ENCODE measurements at regions not wholly inside any gene's neighbourhood (a gene's known extent, or its start where the extent isn't known, plus 50 kb on each side); places are given as distances from the start of the nearest gene placed in this dataset.
A peak's percentile ranks its signal among the peaks of the same experiment; 100 is the strongest.

DNA sequence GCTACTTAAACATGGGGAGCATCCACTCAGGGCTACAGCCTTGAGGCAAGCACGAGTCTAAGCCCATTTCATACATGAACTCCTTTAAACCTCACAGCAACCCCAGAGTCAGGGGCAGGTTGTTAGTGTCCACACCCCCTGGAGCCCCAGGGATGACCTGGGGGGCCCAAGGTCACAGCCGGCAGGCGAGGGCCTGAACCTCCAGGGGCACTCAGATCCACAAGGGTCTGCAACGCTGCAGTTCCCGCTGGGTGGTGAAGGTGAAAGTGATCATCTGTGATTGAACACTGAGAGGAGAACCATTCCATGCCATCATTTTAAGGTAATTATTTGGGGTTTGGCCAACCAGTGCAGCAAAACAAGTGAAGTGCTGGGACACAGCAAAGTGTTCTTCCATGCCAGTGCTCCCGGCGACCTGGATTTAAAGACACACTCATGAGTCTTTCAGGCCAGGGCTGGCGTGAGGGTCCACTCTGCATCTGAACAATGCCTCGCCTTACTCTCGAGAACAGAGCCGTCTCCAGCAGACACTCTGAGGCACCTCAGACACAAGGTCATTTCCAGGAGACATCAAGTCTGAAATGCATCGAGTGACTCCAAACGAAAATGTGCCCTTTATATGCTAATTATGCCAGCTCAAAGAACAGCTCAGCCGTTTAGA is 61.6 kb upstream of the SNTG2 start:
- ATAC-seq (no peak), DNase-seq (ENCODE audit: low spot score) (no peak)
- H3K4me2 ChIP-seq, result 0 out of 2 replicates have a peak overlapping the region, but pooled peaks have one; percentile 14
- Mint-ChIP-seq H3K27ac (no peak overlapping the region), H3K9me3 (peaks cover 2% of the 10 kb centered on the region; the same call in 1 of the 3 replicates), H3K27me3 (ENCODE audit: insufficient read depth, low read depth, poor library complexity) (peaks cover 31% of the 10 kb centered on the region), H3K36me3 (ENCODE audit: low read depth) (no peaks in the 10 kb centered on the region; the same call in 2 of the 3 replicates), H3K4me3 (no peak overlapping the region), H3K4me1 (peaks cover 69% of the 10 kb centered on the region)
- H3K4me1 ChIP-seq (ENCODE audit: insufficient read depth), result peaks cover 28% of the 10 kb centered on the region
- no peaks in the 10 kb centered on the region for H3K9me2 ChIP-seq (ENCODE audit: insufficient read depth)
- H3K4me3 ChIP-seq, result no peak overlapping the region
- no peaks in the 10 kb centered on the region for H3F3A ChIP-seq (replicated peaks; ENCODE audit: low read depth)
- no peaks in the 10 kb centered on the region for H3K36me3 ChIP-seq (ENCODE audit: insufficient read depth)
- no peaks in the 10 kb centered on the region for H4K20me1 ChIP-seq (replicated peaks; ENCODE audit: insufficient read depth)
- H3K79me2 ChIP-seq (replicated peaks; ENCODE audit: insufficient read depth), result no peaks in the 10 kb centered on the region
- no peak overlapping the region for H2AFZ ChIP-seq
- no peak overlapping the region for H3K27ac ChIP-seq (ENCODE audit: low read depth)
- TF ChIP-seq EZH2 (IDR thresholded peaks at IDR 0.05; ENCODE audit: low read depth, unreplicated experiment) (no peak), STAT1 (IDR thresholded peaks at IDR 0.05; ENCODE audit: unreplicated experiment) (no peak), JUNB (IDR thresholded peaks at IDR 0.05; ENCODE audit: unreplicated experiment) (no peak), EZH2phosphoT487 (IDR thresholded peaks at IDR 0.05; ENCODE audit: unreplicated experiment) (no peak), ZNF331 (CRISPR knock-in tag; IDR thresholded peaks at IDR 0.05; ENCODE audit: low read depth) (no peak), ZNF114 (CRISPR knock-in tag; IDR thresholded peaks at IDR 0.05) (no peak), NANOG (IDR thresholded peaks at IDR 0.05; ENCODE audit: borderline replicate concordance) (no peak), CREB1 (CRISPR knock-in tag; IDR thresholded peaks at IDR 0.05; ENCODE audit: low read depth) (no peak), POLR2AphosphoS5 (IDR thresholded peaks at IDR 0.05; ENCODE audit: low read depth) (no peak)
- TF ChIP-seq, protein P1, sequence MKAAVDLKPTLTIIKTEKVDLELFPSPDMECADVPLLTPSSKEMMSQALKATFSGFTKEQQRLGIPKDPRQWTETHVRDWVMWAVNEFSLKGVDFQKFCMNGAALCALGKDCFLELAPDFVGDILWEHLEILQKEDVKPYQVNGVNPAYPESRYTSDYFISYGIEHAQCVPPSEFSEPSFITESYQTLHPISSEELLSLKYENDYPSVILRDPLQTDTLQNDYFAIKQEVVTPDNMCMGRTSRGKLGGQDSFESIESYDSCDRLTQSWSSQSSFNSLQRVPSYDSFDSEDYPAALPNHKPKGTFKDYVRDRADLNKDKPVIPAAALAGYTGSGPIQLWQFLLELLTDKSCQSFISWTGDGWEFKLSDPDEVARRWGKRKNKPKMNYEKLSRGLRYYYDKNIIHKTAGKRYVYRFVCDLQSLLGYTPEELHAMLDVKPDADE (IDR thresholded peaks at IDR 0.05), result no peak
- TF ChIP-seq, protein P2, sequence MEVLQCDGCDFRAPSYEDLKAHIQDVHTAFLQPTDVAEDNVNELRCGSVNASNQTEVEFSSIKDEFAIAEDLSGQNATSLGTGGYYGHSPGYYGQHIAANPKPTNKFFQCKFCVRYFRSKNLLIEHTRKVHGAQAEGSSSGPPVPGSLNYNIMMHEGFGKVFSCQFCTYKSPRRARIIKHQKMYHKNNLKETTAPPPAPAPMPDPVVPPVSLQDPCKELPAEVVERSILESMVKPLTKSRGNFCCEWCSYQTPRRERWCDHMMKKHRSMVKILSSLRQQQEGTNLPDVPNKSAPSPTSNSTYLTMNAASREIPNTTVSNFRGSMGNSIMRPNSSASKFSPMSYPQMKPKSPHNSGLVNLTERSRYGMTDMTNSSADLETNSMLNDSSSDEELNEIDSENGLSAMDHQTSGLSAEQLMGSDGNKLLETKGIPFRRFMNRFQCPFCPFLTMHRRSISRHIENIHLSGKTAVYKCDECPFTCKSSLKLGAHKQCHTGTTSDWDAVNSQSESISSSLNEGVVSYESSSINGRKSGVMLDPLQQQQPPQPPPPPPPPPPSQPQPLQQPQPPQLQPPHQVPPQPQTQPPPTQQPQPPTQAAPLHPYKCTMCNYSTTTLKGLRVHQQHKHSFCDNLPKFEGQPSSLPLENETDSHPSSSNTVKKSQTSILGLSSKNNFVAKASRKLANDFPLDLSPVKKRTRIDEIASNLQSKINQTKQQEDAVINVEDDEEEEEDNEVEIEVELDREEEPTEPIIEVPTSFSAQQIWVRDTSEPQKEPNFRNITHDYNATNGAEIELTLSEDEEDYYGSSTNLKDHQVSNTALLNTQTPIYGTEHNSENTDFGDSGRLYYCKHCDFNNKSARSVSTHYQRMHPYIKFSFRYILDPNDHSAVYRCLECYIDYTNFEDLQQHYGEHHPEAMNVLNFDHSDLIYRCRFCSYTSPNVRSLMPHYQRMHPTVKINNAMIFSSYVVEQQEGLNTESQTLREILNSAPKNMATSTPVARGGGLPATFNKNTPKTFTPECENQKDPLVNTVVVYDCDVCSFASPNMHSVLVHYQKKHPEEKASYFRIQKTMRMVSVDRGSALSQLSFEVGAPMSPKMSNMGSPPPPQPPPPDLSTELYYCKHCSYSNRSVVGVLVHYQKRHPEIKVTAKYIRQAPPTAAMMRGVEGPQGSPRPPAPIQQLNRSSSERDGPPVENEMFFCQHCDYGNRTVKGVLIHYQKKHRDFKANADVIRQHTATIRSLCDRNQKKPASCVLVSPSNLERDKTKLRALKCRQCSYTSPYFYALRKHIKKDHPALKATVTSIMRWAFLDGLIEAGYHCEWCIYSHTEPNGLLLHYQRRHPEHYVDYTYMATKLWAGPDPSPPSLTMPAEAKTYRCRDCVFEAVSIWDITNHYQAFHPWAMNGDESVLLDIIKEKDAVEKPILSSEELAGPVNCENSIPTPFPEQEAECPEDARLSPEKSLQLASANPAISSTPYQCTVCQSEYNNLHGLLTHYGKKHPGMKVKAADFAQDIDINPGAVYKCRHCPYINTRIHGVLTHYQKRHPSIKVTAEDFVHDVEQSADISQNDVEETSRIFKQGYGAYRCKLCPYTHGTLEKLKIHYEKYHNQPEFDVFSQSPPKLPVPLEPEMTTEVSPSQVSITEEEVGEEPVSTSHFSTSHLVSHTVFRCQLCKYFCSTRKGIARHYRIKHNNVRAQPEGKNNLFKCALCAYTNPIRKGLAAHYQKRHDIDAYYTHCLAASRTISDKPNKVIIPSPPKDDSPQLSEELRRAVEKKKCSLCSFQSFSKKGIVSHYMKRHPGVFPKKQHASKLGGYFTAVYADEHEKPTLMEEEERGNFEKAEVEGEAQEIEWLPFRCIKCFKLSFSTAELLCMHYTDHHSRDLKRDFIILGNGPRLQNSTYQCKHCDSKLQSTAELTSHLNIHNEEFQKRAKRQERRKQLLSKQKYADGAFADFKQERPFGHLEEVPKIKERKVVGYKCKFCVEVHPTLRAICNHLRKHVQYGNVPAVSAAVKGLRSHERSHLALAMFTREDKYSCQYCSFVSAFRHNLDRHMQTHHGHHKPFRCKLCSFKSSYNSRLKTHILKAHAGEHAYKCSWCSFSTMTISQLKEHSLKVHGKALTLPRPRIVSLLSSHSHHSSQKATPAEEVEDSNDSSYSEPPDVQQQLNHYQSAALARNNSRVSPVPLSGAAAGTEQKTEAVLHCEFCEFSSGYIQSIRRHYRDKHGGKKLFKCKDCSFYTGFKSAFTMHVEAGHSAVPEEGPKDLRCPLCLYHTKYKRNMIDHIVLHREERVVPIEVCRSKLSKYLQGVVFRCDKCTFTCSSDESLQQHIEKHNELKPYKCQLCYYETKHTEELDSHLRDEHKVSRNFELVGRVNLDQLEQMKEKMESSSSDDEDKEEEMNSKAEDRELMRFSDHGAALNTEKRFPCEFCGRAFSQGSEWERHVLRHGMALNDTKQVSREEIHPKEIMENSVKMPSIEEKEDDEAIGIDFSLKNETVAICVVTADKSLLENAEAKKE (CRISPR knock-in tag; IDR thresholded peaks at IDR 0.05), result no peak
- TF ChIP-seq, protein P3, sequence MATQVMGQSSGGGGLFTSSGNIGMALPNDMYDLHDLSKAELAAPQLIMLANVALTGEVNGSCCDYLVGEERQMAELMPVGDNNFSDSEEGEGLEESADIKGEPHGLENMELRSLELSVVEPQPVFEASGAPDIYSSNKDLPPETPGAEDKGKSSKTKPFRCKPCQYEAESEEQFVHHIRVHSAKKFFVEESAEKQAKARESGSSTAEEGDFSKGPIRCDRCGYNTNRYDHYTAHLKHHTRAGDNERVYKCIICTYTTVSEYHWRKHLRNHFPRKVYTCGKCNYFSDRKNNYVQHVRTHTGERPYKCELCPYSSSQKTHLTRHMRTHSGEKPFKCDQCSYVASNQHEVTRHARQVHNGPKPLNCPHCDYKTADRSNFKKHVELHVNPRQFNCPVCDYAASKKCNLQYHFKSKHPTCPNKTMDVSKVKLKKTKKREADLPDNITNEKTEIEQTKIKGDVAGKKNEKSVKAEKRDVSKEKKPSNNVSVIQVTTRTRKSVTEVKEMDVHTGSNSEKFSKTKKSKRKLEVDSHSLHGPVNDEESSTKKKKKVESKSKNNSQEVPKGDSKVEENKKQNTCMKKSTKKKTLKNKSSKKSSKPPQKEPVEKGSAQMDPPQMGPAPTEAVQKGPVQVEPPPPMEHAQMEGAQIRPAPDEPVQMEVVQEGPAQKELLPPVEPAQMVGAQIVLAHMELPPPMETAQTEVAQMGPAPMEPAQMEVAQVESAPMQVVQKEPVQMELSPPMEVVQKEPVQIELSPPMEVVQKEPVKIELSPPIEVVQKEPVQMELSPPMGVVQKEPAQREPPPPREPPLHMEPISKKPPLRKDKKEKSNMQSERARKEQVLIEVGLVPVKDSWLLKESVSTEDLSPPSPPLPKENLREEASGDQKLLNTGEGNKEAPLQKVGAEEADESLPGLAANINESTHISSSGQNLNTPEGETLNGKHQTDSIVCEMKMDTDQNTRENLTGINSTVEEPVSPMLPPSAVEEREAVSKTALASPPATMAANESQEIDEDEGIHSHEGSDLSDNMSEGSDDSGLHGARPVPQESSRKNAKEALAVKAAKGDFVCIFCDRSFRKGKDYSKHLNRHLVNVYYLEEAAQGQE (IDR thresholded peaks at IDR 0.05; ENCODE audit: unreplicated experiment), result no peak
- TF ChIP-seq, protein P4, sequence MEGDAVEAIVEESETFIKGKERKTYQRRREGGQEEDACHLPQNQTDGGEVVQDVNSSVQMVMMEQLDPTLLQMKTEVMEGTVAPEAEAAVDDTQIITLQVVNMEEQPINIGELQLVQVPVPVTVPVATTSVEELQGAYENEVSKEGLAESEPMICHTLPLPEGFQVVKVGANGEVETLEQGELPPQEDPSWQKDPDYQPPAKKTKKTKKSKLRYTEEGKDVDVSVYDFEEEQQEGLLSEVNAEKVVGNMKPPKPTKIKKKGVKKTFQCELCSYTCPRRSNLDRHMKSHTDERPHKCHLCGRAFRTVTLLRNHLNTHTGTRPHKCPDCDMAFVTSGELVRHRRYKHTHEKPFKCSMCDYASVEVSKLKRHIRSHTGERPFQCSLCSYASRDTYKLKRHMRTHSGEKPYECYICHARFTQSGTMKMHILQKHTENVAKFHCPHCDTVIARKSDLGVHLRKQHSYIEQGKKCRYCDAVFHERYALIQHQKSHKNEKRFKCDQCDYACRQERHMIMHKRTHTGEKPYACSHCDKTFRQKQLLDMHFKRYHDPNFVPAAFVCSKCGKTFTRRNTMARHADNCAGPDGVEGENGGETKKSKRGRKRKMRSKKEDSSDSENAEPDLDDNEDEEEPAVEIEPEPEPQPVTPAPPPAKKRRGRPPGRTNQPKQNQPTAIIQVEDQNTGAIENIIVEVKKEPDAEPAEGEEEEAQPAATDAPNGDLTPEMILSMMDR (conservative IDR thresholded peaks at IDR 0.05; ENCODE audit: low read depth in 2 of 2), result no peak
- H3K27me3 ChIP-seq (ENCODE audit: insufficient read depth), result no peaks in the 10 kb centered on the region

Data from GM23338 (cell line).